BLaER1 treated with 17β-estradiol and CSF1 and Interleukin-3, amounts not matched to agents 10 nM and 100 nM (cell line): ENCODE measurements at regions not wholly inside any gene's neighbourhood (a gene's known extent, or its start where the extent isn't known, plus 50 kb on each side); places are given as distances from the start of the nearest gene placed in this dataset.
"Not testable (repeated sequence)": the region's sequence is repeated elsewhere in the genome, so short reads cannot be mapped to it uniquely, and the experiment has no call there.

Experiments
- H3K27ac ChIP-seq, 11 experiments: shearing (Covaris generic); formaldehyde crosslinking; 2 replicates each; pipeline ENCODE4 v1.8.1; 2022
- H3K27me3 ChIP-seq, 11 experiments: shearing (Covaris generic); formaldehyde crosslinking; 2 replicates each; pipeline ENCODE4 v1.8.1; 2022
- H3K36me3 ChIP-seq, 11 experiments: shearing (Covaris generic); formaldehyde crosslinking; 2 replicates each; pipeline ENCODE4 v1.8.1; 2022
- H3K4me1 ChIP-seq, 10 experiments: shearing (Covaris generic); formaldehyde crosslinking; 2 replicates each; pipeline ENCODE4 v1.8.1; 2022
- H3K4me2 ChIP-seq, 11 experiments: shearing (Covaris generic); formaldehyde crosslinking; 2 replicates each; pipeline ENCODE4 v1.8.1; 2022
- H3K4me3 ChIP-seq, 10 experiments: shearing (Covaris generic); formaldehyde crosslinking; 2 replicates each; pipeline ENCODE4 v1.8.1; 2022
- H3K9ac ChIP-seq, 11 experiments: shearing (Covaris generic); formaldehyde crosslinking; 2 replicates each; pipeline ENCODE4 v1.8.1; 2022
- H3K9me3 ChIP-seq, 11 experiments: shearing (Covaris generic); formaldehyde crosslinking; replicated peaks in 1 of 11; 2 replicates each; pipeline ENCODE4 v1.8.1; 2022
- H4K20me1 ChIP-seq, 11 experiments: shearing (Covaris generic); formaldehyde crosslinking; 2 replicates each; pipeline ENCODE4 v1.8.1; 2022
- Cebpa-rat ChIP-seq, 11 experiments: shearing (Covaris generic); IDR thresholded peaks; 2 replicates each; pipeline ENCODE4 v1.8.1; 2022

GRCh38 chr11:23765682-23766252 is 731.1 kb upstream of the LUZP2 start:
- no peak for TF ChIP-seq Cebpa-rat (IDR thresholded peaks at IDR 0.05)
- H3K4me3 ChIP-seq: no peak overlapping the region
- H3K4me1 ChIP-seq: no peaks in the 10 kb centered on the region
- no peaks in the 10 kb centered on the region for H3K36me3 ChIP-seq
- no peaks in the 10 kb centered on the region for H3K27me3 ChIP-seq
- H3K9me3 ChIP-seq: peaks cover 28 to 43% (median 37%) of the 10 kb centered on the region in 11 experiments
- no peak overlapping the region for H3K4me2 ChIP-seq
- no peak overlapping the region for H3K27ac ChIP-seq
- no peak overlapping the region for H3K9ac ChIP-seq
- no peaks in the 10 kb centered on the region for H4K20me1 ChIP-seq

- no peaks in the 10 kb centered on the region for H4K20me1 ChIP-seq
- no peak overlapping the region for H3K27ac ChIP-seq
- H3K36me3 ChIP-seq: no peaks in the 10 kb centered on the region
- no peak for TF ChIP-seq Cebpa-rat (IDR thresholded peaks at IDR 0.05)
- no peaks in the 10 kb centered on the region for H3K4me1 ChIP-seq
- H3K27me3 ChIP-seq: no peaks in the 10 kb centered on the region
- no peak overlapping the region for H3K4me2 ChIP-seq
- no peak overlapping the region for H3K4me3 ChIP-seq
- no peak overlapping the region for H3K9ac ChIP-seq
- H3K9me3 ChIP-seq: peaks cover 29 to 45% (median 37%) of the 10 kb centered on the region in 11 experiments
Measured at GRCh38 chr11:23767576-23767975, 729.3 kb upstream of the LUZP2 start.

- Histone ChIP-seq H3K27ac (no peak overlapping the region), H3K9ac (no peak overlapping the region), H3K4me1 (no peaks in the 10 kb centered on the region), H3K4me2 (no peak overlapping the region), H3K4me3 (no peak overlapping the region), H3K9me3 (peaks cover 29 to 45% (median 37%) of the 10 kb centered on the region in 11 experiments), H3K36me3 (no peaks in the 10 kb centered on the region), H3K27me3 (no peaks in the 10 kb centered on the region), H4K20me1 (no peaks in the 10 kb centered on the region)
- TF ChIP-seq Cebpa-rat (IDR thresholded peaks at IDR 0.05): no peak
Measured at GRCh38 chr11:23769214-23769613, 727.6 kb upstream of the LUZP2 start.

GRCh38 chr11:23772081-23772480 is 724.8 kb upstream of the LUZP2 start:
- H3K27ac ChIP-seq: no peak overlapping the region
- H3K4me2 ChIP-seq: no peak overlapping the region
- H3K9me3 ChIP-seq: peaks cover 21 to 36% (median 33%) of the 10 kb centered on the region in 11 experiments
- H3K9ac ChIP-seq: no peak overlapping the region
- H3K4me1 ChIP-seq: no peaks in the 10 kb centered on the region
- no peak for TF ChIP-seq Cebpa-rat (IDR thresholded peaks at IDR 0.05)
- no peaks in the 10 kb centered on the region for H3K36me3 ChIP-seq
- H4K20me1 ChIP-seq: no peaks in the 10 kb centered on the region
- H3K27me3 ChIP-seq: no peaks in the 10 kb centered on the region
- no peak overlapping the region for H3K4me3 ChIP-seq

- Histone ChIP-seq H3K9me3 (no peaks in the 10 kb centered on the region), H3K36me3 (no peaks in the 10 kb centered on the region), H3K4me2 (0 out of 22 replicates have a peak overlapping the region, but pooled peaks of 1 of the 11 experiments have one; percentile 9), H3K27me3 (no peaks in the 10 kb centered on the region), H3K4me3 (no peak overlapping the region), H4K20me1 (no peaks in the 10 kb centered on the region), H3K9ac (no peak overlapping the region), H3K4me1 (peaks cover 0 to 7% (median 0%) of the 10 kb centered on the region in 10 experiments; a peak in 2 of 20 replicates), H3K27ac (no peak overlapping the region)
- no peak for TF ChIP-seq Cebpa-rat (IDR thresholded peaks at IDR 0.05)
Measured at GRCh38 chr11:23778971-23779370, 717.9 kb upstream of the LUZP2 start.

- peaks cover 0 to 7% (median 0%) of the 10 kb centered on the region in 10 experiments; a peak in 2 of 20 replicates for H3K4me1 ChIP-seq
- no peak for TF ChIP-seq Cebpa-rat (IDR thresholded peaks at IDR 0.05)
- H3K27me3 ChIP-seq: no peaks in the 10 kb centered on the region
Measured at GRCh38 chr11:23780231-23780630, 716.6 kb upstream of the LUZP2 start.

GRCh38 chr11:23781803-23782560 is 714.9 kb upstream of the LUZP2 start:
- Histone ChIP-seq H4K20me1 (no peaks in the 10 kb centered on the region), H3K9me3 (no peaks in the 10 kb centered on the region), H3K4me2 (no peak overlapping the region), H3K4me1 (peaks cover 0 to 7% (median 0%) of the 10 kb centered on the region in 10 experiments; a peak in 2 of 20 replicates), H3K36me3 (no peaks in the 10 kb centered on the region), H3K27ac (no peak overlapping the region), H3K9ac (no peak overlapping the region), H3K4me3 (no peak overlapping the region), H3K27me3 (no peaks in the 10 kb centered on the region)
- no peak for TF ChIP-seq Cebpa-rat (IDR thresholded peaks at IDR 0.05)

More at GRCh38 chr11:23780231-23780630, 716.6 kb upstream of the LUZP2 start:
- Histone ChIP-seq H3K4me3 (no peak overlapping the region), H3K9me3 (no peaks in the 10 kb centered on the region), H3K36me3 (no peaks in the 10 kb centered on the region), H3K9ac (no peak overlapping the region), H4K20me1 (no peaks in the 10 kb centered on the region), H3K4me2 (no peak overlapping the region), H3K27ac (no peak overlapping the region)

- not testable (repeated sequence) for H4K20me1 ChIP-seq, H3K4me1 ChIP-seq, H3K27ac ChIP-seq, H3K36me3 ChIP-seq, H3K9ac ChIP-seq, H3K27me3 ChIP-seq, H3K4me3 ChIP-seq, H3K4me2 ChIP-seq, H3K9me3 ChIP-seq
Measured at GRCh38 chr11:23786974-23787373, 709.9 kb upstream of the LUZP2 start.

- Histone ChIP-seq H3K9me3 (no peaks in the 10 kb centered on the region), H3K36me3 (no peaks in the 10 kb centered on the region), H3K27ac (no peak overlapping the region), H3K9ac (no peak overlapping the region), H3K4me2 (no peak overlapping the region), H4K20me1 (no peaks in the 10 kb centered on the region), H3K4me1 (no peaks in the 10 kb centered on the region), H3K4me3 (no peak overlapping the region), H3K27me3 (no peaks in the 10 kb centered on the region)
- TF ChIP-seq Cebpa-rat (IDR thresholded peaks at IDR 0.05): no peak
Measured at GRCh38 chr11:23789200-23789853, 707.5 kb upstream of the LUZP2 start.
